HG03196 (cell line): ENCODE measurements at regions not wholly inside any gene's neighbourhood (a gene's known extent, or its start where the extent isn't known, plus 50 kb on each side); places are given as distances from the start of the nearest gene placed in this dataset.
"Not testable (repeated sequence)": the region's sequence is repeated elsewhere in the genome, so short reads cannot be mapped to it uniquely, and the experiment has no call there.

Experiments
- ATAC-seq: cut with Tn5 transposase; IDR thresholded peaks from one replicate; pipeline ENCODE4 v1.9.1; 2021; ENCODE audit not compliant: unreplicated experiment

DNA sequence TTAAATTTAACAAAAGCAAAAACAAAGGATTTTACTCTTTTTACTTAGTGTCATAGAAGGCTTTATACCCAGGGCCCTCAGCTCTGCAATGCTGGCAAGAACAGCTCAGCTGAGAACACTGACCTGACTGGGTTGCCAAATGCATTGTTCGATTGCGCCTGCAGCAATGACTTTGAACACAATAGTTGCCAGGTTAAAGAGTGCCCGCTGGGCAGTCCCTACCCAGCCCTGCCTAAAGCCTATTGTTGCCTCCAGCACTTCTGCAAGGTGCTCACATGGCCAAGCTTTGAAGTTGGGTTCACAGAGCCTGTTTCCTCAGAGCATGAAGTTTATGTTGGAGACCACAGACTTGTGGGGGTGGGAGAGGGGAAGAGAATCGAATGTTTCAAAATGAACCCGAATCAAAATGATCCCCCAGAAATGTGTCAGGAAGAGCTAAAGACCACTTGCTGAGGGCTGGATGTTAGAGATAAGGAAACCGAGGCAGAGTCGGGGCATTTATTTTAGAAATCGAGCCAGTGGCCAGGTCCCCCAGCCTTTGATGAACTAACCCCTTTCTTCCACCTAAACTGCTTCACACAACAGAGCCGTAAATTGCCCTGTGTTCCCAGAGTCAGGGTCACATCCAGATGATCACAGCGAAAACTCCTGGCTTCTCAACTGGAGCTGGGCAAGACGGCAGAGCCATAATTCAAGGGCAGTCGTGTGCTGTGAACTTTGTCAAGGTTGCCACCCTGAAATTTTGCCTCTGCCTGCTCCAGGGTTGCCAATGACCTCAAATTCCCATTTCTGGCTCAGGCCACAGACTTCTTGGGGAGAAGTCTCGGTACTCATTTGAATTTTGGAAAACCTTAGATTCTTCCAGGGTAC, 55.0 kb downstream of the FOXA2 start:
- no peak for ATAC-seq

- no peak for ATAC-seq
Observed at GRCh38 chr20:22526512-22527012, 57.8 kb downstream of the FOXA2 start.

DNA sequence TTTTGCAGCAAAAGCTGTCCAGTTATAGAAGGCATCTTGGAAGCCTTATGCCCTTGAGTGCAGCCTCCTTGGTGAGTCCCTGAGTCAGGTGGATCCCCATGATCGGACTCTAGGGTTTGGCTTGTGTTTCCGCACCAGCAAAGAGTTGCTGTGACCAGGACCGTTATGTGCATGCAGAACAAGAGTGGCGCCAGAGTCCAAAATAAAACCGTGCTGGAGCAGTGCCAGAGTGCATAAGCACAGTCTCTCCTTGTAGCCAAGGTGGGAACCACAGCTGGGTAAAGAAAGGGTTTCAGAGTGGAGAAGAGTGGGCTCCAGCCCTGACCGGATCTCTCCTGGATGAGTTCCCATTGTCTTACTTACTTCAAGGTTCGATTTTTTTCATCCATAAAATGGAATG, 58.6 kb downstream of the FOXA2 start:
- ATAC-seq = no peak

GRCh38 chr20:22525069-22525820, 59.1 kb downstream of the FOXA2 start:
- ATAC-seq = no peak

- ATAC-seq = no peak
Observed at GRCh38 chr20:22524393-22525015, 59.9 kb downstream of the FOXA2 start.

DNA sequence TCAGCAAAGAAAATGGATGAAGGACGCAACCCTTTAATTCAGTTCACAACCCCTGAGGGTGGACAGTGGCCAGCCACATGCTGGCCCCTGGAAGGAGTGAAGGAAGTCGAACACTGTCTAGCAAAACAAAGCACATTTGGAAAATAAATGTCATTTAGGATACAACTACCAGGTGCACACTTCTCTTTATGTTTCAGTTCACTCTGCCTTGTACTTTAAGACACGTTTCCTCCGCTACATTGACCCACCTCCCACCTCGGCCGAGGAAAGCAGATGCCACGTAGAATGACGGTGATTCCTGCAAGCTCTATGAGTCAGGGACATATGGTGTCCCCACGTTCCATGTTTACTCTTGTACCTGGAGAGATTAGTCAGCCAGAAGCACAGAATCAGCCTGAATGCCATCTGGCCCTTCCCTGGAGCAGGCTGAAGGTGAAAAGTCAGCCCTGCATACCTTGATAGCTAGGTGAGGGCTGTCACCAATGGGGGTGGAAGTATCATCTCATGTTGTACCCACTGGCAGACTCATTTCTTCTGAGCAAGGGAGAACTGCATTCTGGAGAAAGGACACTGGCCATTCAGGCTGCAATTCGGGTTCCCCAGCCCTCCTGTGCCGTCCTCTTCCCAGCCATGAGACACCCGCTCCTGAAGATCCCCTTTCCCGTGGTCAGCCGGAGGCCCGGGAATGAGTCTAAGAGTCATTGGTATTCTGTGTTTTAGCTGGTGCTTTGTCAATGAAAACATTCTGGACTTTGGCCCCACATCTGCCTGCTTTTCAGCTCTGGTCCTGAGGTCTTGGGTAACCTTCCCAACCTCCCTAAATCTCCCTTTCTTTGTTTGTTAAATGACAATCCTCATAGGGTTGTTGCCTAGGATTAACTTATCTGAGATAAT, 60.6 kb downstream of the FOXA2 start:
- no peak for ATAC-seq

DNA sequence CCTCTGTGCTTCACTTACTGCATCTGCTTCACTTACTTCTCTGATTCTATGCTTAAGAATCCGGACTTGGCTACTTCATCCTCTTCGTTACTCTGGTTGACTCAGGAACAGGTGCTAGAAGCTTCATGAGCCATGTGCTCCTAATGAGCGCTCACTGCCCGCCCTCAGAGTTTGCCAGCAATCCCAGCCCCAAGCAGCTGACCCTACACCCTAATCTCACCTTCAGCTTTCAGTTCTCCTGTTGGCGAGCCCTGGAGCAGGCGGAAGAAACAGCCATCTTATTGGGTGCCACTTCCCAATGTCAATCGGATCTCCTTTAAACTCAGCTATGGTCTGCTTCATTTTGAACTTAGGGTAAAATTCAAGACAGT, 61.3 kb downstream of the FOXA2 start:
- ATAC-seq = no peak

GRCh38 chr20:22522701-22523100, 61.7 kb downstream of the FOXA2 start:
- no peak for ATAC-seq

- not testable (repeated sequence) for ATAC-seq
Observed at GRCh38 chr20:22521940-22522339, 62.4 kb downstream of the FOXA2 start.

- no peak for ATAC-seq
Observed at GRCh38 chr20:22520381-22520780, 64.0 kb downstream of the FOXA2 start.

GRCh38 chr20:22515264-22515663, 69.1 kb downstream of the FOXA2 start:
- ATAC-seq = no peak

DNA sequence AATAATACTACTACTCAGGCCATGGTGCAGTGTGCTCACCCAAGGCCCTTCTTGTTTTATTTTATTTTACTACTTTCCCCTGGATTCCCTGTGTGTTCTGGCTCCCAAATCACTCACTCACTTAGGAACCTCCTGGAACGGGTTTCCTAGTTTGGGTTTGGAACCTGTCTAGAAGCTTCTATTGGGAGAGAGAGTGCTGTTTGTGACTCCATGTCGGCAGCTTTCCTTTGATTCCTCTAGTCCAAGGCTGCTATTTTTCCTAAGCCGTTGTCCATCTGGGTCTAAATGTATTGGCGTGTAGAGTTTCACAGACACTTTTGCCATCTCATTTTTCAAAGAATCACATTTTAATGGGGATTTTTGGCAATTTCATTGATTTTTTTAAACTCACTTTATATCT, 70.8 kb downstream of the FOXA2 start:
- ATAC-seq = no peak

DNA sequence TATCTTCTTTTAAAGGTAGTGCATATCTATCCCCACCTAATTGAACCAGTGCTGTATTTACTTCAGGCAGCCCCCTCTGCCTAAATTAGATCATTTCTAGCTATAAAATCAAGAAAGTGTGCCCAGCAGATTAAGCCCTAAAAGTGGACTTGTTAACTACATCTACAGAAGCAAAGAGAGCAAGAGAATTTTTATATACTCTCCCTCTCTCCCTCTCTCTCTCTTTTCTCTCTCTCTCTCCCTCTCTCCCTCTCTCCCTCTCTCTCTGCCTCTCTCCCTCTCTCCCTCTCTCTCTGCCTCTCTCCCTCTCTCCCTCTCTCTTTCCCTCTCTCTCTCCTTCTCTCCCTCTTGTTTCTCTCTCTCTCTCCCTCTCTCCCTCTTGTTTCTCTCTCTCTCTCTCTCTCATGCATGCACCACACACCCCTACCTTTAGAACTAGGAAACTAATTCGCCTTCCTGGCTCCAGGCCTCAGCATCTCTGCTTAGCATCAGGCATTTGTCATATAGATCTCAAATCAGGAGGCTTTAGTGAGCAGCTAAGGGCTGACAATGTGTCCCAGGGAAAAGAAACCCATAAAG, 71.4 kb downstream of the FOXA2 start:
- ATAC-seq = no peak

DNA sequence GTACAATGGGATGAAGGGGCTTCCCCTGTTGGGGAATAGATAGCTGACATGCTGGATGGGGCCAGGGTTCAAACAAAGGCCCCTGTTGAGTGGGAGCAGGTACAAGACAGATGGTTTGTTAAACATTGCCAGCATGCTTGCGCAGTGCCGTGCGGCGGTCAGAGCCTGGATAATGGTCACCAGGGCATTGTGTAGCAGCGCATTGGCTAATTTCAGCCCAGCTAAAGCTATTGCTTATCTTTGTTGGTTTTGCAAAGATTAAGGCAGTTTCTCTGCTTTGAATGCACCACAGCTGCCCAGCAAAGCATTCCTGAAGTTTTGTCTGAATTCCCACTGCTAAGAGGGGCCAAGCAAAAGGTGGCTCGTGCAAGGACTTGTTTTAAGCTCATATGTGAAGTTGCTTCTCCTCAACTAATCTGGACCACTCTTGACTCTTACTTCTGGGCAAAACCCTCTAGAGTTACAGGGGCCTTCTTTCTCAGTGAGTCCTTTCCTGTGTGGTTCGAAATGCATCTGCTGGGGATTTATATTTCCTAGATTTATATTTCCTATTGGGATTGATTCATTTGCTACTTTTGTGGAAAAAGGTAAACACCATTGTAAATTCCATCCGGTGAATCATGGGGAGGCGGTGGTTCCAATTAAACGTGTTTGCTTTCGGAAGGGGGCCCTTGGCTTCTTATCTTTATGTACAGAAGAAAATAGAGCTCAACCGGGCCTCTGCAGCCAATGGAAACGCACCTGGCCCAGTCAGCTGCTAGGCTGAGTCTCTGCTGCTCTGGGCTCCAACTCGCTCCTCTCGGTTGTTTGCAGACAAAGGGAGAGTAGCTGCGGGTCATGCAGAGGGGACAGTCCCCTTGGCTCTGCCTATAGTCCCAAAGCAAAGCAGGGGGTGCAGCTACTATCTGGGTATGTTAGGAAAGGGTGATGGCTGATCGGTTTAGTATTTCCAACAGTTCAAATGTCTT, 72.1 kb downstream of the FOXA2 start:
- no peak for ATAC-seq

GRCh38 chr20:22509843-22510147, 74.6 kb downstream of the FOXA2 start:
- ATAC-seq = no peak

- ATAC-seq = no peak
Observed at GRCh38 chr20:22509090-22509842, 75.1 kb downstream of the FOXA2 start.

DNA sequence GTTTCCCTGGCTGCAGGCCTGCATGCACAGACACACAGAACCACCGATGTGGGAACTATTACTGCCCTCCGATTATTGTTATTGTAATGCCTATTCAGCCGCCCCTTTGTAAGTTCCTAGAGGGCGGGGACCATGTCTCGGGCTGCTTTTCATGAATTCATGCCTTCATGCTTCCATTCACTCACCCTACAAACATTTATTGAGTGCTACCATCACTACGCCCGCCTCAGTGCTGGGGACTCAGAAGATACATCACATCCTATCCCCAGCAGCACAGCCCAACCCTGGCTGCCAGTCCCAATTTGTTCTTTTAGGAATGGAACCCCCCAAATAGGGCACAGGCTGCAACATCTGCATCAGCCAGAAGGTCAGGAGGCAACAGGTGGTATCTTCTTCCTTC, 75.9 kb downstream of the FOXA2 start:
- ATAC-seq = no peak

DNA sequence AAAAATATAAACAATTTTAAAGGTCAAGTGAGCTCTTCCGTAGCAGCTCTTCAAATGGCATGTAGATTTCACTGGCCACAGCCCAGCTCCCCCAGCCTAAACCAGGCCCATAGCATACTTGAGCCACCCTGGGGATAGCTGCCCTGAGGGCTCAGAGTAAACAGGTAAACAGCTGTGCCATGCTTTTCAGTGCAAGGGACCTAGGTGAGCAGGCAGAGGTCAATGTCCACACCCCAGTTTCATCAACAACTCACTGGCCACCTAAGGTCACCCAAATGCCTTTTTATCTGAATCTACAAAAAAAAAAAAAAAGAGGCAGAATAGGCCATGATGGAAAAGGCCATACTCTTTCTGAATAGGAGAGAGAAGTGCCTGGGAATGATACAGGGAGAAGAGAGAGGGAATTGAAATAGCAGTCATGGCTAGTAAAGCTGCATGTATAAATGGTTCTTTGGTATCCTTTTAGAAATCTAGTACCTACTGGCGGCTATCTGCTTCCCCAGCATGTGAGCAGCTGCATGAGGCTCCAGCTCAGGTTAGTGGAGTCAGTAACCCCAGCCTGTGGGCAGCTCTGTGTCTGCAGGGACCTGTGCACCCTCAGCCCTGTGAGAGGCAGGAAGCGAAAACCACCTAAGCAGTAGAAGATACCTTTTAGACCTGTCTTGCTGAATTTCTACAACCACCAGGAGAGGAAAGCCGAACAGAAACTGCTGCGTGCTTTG, 77.0 kb downstream of the FOXA2 start:
- no peak for ATAC-seq
